GM18867 (cell line): ENCODE measurements at regions not wholly inside any gene's neighbourhood (a gene's known extent, or its start where the extent isn't known, plus 50 kb on each side); places are given as distances from the start of the nearest gene placed in this dataset.

Experiments
- ATAC-seq: cut with Tn5 transposase; IDR thresholded peaks from one replicate; pipeline ENCODE4 v1.9.1; 2021; ENCODE audit warnings: mild to moderate bottlenecking, moderate library complexity; ENCODE audit not compliant: unreplicated experiment

- ATAC-seq = no peak
Observed at GRCh38 chrX:113539599-113540356, 699.1 kb upstream of the AMOT start.

GRCh38 chrX:113529426-113530013, 688.9 kb upstream of the AMOT start:
- no peak for ATAC-seq

GRCh38 chrX:113522814-113523213, 682.2 kb upstream of the AMOT start:
- peak; percentile 99 for ATAC-seq

GRCh38 chrX:113514906-113515305, 674.3 kb upstream of the AMOT start:
- no peak for ATAC-seq

- ATAC-seq = no peak
Observed at GRCh38 chrX:113512700-113513395, 672.2 kb upstream of the AMOT start.

GRCh38 chrX:113510586-113510985, 670.0 kb upstream of the AMOT start:
- ATAC-seq = no peak

- no peak for ATAC-seq
Observed at GRCh38 chrX:113492895-113493294, 652.3 kb upstream of the AMOT start.

GRCh38 chrX:113473418-113473817, 632.8 kb upstream of the AMOT start:
- peak; percentile 85 for ATAC-seq

GRCh38 chrX:113473015-113473414, 632.4 kb upstream of the AMOT start:
- peak; percentile 69 for ATAC-seq

- no peak for ATAC-seq
Observed at GRCh38 chrX:113470166-113470565, 629.5 kb upstream of the AMOT start.

GRCh38 chrX:113457719-113458118, 617.1 kb upstream of the AMOT start:
- no peak for ATAC-seq

- ATAC-seq = no peak
Observed at GRCh38 chrX:113455582-113455981, 615.0 kb upstream of the AMOT start.

- no peak for ATAC-seq
Observed at GRCh38 chrX:113429011-113429410, 588.4 kb upstream of the AMOT start.

- no peak for ATAC-seq
Observed at GRCh38 chrX:113422323-113422722, 581.7 kb upstream of the AMOT start.

- no peak for ATAC-seq
Observed at GRCh38 chrX:113421432-113421831, 580.8 kb upstream of the AMOT start.

- no peak for ATAC-seq
Observed at GRCh38 chrX:113412106-113412505, 571.5 kb upstream of the AMOT start.

GRCh38 chrX:113408843-113409242, 568.2 kb upstream of the AMOT start:
- no peak for ATAC-seq

- no peak for ATAC-seq
Observed at GRCh38 chrX:113400193-113400704, 559.6 kb upstream of the AMOT start.

- no peak for ATAC-seq
Observed at GRCh38 chrX:113399506-113400192, 559.0 kb upstream of the AMOT start.

GRCh38 chrX:113392355-113392754, 551.7 kb upstream of the AMOT start:
- ATAC-seq = no peak

- no peak for ATAC-seq
Observed at GRCh38 chrX:113391875-113392274, 551.2 kb upstream of the AMOT start.
